Amniotic epithelial cell (primary cell): ENCODE measurements at regions not wholly inside any gene's neighbourhood (a gene's known extent, or its start where the extent isn't known, plus 50 kb on each side); places are given as distances from the start of the nearest gene placed in this dataset.
"Not testable (repeated sequence)": the region's sequence is repeated elsewhere in the genome, so short reads cannot be mapped to it uniquely, and the experiment has no call there.

Experiments used
- DNase-seq: peaks from one replicate; pipeline ENCODE4 v3.0.0-alpha.2; 2010; ENCODE audit warnings: low read depth

GRCh38 chr18:57881818-57882413 is 78.8 kb upstream of the ATP8B1 start:
- peak; percentile 74 for DNase-seq

DNA sequence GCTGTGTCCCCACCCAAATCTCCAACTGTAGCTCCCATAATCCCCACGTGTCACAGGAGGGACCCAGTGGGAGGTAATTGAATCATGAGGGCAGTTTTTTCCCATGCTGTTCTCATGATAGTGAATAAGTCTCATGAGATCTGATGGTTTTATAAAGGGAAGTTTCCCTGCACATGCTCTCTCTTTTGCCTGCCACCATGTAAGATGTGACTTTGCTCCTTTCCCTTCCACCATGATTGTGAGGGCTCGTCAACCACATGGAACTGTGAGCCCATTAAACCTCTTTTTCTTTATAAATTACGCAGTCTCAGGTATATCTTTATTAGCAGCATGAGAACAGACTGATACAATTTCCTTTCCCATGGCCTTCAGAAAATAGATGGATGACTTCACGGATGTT is 76.8 kb upstream of the ATP8B1 start:
- not testable (repeated sequence) for DNase-seq

GRCh38 chr18:57869221-57869620 is 66.1 kb upstream of the ATP8B1 start:
- no peak for DNase-seq

- DNase-seq, result no peak
These were observed 63.2 kb upstream of the ATP8B1 start for GRCh38 chr18:57866355-57866754.

DNA sequence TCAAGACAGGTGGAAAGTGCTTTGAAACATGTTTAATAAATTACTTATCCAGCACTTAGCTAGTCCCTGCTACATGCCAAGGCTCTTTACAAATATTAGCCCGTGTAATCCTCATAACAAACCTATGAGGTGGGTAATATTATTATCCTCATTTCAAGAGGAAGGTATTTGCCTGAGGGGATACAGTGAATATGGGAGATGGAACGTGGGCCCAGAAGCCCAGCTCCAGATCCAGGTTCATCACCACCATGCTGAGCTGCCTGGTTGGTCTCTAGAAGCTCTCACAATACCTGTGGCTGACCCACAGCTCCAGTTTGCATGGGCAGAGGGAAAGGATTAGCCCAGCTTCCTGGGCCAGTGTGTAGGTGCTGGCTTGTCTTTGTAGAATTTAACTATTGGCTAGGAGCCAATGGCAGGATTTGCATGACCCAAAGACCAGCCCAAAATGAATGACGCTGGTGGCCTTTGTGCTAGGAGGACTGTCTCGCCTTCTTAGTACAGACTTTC is 61.6 kb upstream of the ATP8B1 start:
- no peak for DNase-seq

DNA sequence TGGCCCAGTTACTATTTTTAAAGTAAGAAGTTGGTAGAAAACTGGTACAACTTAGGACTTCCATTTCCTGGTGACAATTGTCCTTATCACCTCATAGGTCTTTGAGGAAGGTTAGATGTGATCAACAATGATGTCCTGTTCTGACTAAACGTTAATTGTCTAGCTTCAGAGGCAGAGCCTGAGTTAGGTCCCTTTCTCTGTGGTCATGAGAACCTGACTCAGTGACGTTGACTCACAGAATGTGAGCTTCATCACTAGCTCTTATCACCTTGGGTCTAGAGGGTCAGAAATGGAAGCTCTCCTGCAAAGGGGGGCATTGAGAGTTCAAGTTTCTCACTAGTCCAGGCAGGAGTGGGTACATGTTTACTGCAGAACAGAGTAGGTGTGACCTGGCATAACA is 60.6 kb upstream of the ATP8B1 start:
- DNase-seq, result peak; percentile 26

DNA sequence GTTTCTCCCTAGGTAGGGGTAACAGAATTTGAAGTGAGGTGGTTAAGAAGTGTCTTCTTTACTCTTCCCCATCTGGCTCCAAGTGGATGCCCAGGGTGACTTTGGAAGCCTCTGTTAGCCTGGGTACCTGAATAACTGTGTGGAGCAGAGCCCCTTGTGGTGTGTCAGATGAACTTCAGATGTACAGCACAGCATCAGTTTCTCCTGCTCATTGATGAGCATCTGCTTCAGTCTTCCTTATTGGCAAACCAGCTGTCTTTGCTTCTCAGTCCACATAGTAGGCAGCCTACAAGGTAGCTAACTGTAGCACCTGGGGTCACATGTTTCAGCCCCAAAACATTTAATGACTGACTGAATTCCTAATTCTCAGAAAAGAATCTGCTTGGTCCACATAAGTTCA is 56.2 kb upstream of the ATP8B1 start:
- peak; percentile 41 for DNase-seq

- DNase-seq, result no peak
These were observed 53.6 kb upstream of the ATP8B1 start for GRCh38 chr18:57856557-57857280.

DNA sequence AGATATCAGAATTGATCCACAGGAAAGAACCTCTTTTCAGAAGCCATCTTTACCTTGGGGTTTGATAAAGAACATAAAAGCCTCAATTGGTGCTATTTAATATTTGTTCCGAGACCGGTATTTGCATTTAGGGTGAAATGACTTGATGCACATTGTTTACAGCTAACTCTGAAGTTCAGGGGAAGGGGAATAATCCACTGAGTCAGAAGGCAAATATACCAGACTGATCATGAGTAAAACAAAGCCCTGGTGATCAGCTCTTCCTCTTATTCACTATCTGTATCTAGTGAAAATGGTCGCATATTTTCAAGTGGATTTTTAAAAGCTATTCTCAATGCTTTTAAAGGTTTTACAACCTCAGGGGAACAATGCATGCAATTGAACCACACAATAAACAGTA is 53.0 kb upstream of the ATP8B1 start:
- DNase-seq, result no peak

- no peak for DNase-seq
These were observed 52.4 kb upstream of the ATP8B1 start for GRCh38 chr18:57855551-57855950.

- no peak for DNase-seq
These were observed 51.6 kb upstream of the ATP8B1 start for GRCh38 chr18:57854726-57855125.

GRCh38 chr18:57853864-57854263 is 50.7 kb upstream of the ATP8B1 start:
- no peak for DNase-seq

DNA sequence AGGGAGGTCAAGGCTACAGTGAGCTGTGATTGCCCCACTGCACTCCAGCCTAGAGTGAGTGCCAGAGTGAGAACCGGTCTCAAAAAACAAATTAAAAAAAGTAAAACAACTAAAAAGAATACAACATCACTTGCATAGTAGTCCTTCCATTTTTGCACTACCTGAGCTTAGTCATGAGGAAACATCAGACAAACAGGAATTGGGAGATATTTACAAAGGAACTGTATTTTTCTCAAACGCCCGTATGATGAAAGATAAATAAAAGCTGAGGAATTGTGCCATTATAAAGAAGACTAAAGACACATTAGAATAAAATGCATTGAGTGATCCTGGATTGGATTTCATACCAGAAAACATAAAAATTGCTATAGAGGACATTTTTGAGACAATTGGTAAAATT is 50.0 kb upstream of the ATP8B1 start:
- no peak for DNase-seq
